NCI-H1105 (cell line): ENCODE measurements at regions not wholly inside any gene's neighbourhood (a gene's known extent, or its start where the extent isn't known, plus 50 kb on each side); places are given as distances from the start of the nearest gene placed in this dataset.
"Not testable (repeated sequence)": the region's sequence is repeated elsewhere in the genome, so short reads cannot be mapped to it uniquely, and the experiment has no call there.

Experiments
- DNase-seq: peaks from one replicate; lab custom pipeline; 2025; lab: John Stamatoyannopoulos, UW

DNA sequence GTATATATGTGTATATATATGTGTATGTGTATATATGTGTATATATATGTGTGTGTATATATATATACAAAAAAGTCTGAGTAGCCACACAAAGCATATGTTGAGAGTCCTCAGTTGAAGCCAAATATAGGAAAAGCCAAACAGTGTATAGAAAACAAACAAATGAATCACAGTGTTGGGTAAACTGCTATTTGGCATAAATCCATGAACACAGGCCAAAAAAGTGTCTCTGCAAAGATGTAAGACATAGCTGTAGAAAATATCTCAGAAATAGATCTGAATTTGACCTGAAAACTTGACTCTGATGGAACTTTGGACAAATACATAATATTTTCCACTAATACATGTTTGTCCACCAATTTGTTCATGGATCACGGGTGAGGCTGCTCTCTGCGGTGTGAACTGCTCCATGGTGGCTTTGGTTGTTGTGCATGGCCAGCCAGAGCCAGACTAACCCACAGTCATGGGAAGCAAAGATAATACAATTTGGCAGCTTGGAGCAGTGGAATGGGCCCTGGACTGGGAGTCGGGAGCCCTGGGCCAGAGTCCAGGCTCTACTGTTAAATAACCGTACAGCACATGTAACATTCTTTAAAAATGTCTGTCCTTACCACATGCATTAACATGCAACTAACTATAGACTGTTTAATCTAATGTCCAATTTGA lies 76.9 kb upstream of the EED start:
- DNase-seq = no peak

DNA sequence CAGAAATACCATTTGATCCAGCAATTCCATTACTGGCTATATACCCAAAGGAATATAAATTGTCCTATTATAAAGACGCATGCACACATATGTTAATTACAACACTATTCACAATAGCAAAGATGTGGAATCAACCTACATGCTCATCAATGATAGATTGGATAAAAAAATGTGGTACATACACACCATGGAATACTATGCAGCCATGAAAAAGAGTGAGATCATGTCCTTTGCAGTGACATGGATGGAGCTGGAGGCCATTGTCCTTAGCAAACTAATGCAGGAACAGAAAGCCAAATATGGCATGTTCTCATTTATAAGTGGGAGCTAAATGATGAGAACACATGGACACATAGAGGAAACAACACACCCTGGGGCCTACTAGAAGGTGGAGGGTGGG lies 78.3 kb upstream of the EED start:
- not testable (repeated sequence) for DNase-seq

DNA sequence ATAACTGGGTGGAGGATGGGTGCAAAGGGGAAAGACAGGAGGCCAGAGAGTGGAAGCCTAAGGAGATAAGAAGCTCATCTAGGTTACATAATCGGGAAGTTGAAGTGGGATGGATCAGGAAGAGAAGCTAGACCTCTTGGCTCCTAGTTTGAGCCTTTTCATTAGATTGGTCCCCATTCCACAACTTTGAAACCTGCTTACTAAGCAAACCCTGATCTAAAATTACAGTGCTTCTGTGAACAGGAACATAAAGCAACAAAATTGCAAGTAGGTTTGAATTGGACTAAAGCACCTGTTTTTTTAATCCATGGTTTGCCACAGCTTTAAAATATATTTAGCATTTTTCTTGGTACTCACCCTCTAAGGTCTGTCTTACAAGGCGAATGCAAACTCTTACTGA lies 80.4 kb upstream of the EED start:
- no peak for DNase-seq

DNA sequence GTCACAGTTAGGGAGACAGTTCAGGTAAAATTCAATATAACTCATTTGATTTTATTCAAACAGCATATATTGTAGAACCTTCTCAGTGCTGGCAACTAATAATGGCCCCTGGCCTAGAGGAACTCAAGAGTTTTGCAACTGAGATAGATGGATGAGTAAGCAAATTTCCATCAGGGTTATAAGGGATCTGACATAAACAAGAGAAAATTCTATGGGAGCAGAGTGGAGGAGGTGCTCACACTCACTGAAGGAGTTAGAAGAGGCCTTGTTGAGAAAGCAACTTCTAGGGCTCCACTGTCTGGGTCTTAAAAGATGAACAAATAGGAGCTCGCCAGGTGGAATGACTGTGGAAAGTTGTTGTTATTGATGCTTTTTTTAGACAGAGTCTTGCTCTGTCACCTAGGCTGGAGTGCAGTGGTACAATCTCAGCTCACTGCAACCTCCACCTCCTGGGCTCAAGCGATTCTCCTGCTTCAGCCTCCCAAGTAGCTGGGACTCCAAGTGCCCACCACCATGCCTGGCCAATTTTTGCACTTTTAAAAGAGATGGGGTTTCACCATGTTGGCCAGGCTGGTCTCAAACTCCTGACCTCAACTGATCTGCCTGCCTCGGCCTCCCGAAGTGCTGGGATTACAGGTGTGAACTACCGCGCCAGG lies 81.2 kb upstream of the EED start:
- DNase-seq = not testable (repeated sequence)

DNA sequence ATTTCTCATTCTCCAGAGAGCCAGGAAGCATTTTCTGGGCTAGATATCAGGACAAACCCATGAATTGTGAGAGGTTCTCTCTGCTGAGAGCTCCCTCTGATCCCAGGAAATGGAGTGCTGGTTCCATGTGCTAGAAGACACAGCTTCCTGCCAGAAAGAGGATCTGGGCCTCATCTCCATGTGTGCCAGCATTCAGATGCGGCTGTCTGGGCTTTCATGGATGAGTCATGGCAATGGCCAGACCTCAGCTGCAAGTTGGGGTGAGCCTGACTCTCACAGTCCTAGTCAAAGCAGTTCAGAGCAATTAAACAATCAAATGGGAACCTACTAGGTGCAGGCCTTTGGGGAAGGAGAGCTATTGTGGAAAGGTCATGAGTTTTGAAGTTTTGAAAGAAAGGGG lies 82.3 kb upstream of the EED start:
- no peak for DNase-seq

DNA sequence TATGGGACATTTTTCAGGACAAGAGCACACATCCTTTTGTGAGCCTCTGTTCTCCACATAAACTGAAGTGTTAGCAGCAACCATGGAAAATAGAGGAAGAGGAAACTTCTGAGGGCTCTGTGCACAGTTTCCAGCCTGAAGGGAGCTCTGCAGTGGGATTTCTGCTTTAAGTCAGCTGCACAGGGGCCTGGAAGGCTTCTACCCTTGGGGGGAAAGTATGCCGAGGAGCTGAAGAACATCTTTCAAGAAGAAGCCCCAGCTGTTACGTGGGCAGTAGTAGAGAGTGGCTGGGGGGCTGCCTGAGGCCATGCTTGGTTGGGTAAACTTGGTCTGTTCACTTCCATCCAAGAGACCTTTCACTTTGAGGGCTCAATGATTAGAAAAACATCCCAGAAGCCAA lies 82.7 kb upstream of the EED start:
- DNase-seq = no peak

DNA sequence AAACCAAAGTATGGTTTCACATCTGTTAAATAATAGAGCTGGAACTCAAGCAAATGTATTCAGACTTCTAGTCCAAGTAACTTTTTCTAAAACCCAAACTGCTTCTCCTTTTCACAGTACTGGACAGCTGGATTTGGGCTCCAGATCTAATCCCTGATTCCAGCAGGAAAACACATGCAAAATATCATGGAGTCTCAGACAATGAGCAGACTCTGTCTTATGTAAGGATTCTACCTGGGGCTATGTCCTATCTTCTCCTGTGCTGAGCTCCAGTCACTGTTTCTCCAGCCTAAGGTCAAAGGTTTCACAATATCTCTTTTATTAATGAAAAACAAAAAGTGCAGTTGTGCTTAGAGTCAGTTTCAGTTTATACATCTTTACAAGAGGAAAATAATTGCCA lies 83.2 kb upstream of the EED start:
- no peak for DNase-seq

DNA sequence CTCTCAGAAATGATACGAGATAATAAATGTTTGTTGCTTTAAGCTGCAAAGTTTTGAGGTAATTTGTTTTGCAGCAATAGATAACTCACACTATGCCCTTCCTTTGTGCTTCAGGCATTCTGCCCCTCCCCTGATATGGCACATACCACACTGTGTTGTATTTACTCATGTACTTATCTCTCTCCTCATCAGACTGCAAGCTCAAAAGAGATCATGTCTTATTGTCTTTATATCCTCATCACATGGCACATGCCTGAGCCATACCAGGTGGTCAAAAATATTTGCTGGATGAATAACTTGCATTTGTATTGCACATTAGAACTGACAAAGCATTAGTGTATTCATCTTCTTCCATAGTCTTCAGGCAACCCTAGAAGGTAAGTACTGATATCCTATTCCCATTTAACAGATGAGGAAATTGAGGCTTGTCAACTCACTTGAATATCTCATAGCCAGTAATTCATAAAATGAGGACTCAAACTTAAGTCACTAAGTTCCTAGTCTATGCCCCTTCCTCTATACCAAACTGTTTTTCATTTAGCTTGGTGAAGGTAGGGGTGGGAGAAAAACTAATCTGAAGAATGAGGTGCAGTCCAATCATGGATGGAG lies 83.9 kb upstream of the EED start:
- no peak for DNase-seq

DNA sequence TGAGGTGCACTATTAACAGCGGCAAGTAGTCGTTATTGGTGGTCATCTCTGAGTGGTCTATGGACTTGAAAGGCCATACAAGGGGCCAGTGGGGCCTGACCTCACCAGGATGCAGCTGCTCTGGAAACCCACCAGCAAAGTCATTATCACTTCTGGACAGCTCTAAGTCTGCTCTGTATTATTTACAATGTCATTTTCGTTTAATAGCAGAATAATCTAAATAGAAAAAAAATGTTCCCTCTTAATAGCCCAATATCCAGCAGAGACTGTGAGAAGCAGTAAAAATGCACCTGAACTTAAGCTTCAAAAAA lies 85.0 kb upstream of the EED start:
- DNase-seq = no peak

DNA sequence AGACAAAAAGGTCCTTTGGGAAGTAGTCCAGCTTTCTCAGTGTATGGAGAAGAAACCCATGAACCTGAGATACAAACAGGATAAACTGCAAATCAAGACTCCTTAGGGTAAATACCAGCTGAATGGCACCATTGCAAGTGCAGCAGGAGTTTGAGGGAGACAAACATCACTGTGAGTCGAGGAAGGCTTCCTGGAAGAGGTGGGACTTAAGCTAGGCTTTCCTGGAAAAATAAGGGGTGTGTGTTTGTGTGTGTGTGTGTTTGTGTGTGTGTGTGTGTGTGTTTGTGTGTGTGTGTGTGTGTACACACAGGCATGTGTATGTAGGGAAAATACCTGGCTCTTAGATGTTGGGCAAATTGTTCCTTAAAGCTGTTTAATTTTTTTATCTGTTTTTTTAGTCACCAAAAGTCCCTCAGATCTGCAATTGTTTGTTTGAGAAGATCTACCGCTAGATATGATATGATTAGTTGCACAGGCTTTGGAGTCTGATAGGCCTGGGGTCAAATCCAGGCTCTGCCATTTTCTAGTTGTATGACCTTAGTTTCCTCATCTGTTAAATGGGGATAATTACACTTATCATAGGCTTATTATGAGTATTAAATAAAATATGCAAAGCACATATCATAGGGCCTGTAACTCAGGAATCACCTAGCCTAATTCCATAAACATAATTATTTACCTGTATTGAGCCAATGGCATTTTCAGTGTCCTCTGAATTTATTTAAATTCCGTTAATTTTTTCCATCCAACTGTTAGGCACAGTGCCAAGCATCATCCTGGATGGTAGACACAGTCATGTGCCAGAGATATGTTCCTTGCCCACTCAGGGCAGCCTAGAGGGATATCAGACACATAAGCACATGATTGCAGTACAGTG lies 85.6 kb upstream of the EED start:
- DNase-seq = no peak

DNA sequence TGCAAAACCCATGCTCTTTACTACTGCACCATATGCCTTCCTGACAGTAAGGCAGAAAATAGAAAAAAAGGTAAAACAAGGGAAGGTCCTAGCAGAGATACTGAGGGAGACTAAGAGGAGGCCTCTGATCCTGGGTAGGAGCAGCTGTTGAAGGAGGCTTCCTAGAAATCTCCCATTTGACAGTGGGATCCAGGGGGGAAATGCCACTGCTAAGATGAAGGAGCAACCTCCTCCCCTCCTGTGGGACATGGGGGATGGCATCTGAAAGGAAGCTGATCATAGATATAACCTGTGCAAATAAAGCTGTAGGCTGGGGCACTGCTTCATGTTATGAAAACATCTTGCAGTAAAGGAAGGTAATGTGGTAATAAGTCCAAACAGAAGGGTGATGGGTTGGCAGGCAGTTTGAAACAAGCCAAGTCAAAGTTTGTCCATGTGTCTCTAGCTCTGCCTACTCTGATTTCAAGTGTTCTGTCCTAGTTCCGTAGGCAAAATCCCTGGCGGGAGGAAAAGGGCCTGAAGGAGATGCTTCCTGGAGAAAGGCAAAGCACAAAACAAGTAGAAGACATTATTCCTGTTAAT lies 86.7 kb upstream of the EED start:
- DNase-seq = no peak

DNA sequence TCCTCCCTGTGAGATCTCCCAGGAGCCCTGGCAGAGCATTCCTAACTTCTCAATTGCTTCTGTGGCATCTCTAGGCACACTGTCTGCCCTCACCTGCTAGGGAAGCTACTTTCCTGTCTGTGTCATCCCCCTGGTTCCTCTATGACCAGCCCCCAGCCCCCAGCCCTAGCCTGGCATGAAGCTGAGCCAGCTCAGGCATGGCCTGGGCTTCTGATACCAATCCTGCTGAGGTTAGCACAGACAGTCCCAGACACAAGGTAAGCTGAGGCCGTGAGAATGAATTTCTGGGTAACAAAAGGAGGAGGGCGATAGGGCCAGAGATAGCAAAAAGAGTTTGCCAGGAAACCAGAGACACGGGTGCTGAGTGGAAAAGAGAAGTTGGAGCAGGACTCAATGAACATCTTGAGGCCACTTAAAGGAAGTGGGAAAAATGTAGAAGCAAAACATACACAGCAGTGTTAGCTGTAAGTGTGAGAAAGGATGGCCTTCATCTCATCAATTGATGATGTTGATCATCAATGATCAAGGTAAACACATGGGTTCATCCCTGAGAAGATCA lies 87.6 kb upstream of the PICALM start:
- no peak for DNase-seq

DNA sequence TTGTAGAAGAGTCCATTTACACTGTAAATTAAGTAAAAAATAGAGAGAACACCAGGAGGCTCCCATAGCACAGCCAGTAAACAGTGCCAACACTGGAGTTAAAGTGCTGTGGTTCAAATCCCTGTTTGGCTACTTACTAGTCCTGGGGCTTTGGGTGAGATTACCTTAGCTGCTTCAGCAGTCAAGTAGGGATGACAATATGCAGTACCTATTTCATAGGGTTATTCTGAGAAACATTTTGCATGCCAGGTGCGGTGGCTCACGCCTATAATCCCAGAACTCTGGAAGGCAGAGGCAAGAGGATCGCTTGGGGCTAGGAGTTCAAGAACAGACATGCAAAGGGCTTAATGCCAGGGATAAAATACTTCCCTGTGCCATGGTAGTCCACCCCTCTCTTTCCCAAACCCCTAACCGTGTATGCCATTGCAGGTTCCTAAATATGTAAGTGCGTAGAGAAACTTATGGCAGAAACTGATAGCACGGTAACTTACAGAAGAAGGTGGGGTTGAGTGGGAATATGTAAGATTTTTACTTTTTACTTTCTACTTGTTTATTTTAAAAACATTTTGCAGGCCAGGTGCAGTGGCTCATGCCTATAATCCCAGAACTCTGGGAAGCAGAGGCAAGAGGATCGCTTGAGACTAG lies 86.4 kb upstream of the PICALM start:
- no peak for DNase-seq

DNA sequence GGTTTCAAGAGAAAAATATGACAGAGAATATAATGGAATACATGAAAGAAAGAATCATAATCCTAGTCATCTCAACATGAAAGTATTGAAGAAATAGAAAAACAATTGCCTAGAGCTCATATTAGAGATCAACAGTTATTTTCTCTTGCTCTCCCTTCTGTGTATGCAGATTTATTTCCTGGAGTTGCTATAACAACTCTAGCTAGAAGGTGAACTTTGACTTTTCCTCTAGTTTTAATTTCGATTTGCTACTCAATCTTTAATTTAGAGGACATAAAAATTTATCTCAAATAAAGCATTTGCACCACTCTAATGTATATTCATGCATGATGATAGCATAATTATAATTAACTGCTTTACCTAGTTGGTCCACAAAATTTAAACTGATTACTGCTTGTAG lies 84.6 kb upstream of the PICALM start:
- DNase-seq = no peak

DNA sequence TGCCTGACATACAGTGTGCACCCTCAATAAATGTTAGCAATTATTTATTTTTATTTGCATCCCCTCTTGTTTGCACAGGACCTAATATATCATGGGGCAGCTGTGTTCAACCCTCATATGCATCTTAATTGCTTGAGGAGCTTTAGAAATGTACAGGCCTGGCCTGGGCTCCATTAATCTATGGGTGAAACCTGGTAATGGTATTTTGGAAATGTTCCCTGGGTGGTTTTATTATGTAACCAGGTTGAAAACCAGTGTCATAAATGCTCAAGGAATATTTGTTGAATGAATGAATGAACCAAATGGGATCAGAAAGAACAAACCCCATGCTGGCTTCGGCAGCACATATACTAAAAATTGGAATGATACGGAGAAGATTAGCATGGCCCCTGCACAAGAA lies 84.0 kb upstream of the PICALM start:
- DNase-seq = no peak

DNA sequence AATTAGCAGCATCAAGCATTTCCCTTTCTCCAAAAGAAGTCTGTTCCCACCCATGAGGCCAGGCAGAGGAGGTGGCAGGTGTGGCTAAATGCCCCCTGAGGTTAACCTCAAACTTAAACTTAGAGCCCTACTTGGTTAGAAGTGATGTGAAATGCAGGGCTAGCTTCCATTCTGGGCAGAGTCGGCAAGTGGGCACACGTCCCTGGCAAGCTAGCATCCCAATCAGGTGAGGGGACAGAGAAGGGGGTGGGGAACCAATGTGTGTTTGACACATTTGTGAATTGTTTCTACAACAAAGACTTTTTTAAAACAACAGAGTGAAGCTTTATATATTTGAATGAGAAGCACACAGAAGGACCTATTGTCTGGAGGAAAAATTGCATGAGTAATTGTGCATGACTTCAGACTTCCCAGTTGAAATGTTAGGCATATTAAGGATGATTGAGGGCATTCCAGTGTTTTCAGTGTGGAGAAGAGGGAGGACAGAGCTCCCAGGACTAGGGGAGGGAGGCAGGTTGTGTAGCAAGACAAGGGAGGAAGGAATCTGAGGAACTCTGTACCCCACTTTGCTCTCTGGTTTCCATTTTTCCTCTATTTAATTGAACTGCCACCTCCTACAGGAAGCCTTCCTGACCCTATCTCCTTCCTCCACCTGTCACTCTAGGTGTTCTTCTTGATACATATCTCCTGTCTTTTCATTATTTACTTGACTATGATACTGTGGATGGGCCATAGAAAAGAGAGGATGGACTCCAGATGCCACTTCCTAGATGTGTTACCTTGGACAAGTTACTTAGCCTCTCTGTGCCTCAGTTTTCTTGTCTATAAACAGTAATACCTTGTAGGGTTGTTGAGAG lies 83.3 kb upstream of the PICALM start:
- no peak for DNase-seq

DNA sequence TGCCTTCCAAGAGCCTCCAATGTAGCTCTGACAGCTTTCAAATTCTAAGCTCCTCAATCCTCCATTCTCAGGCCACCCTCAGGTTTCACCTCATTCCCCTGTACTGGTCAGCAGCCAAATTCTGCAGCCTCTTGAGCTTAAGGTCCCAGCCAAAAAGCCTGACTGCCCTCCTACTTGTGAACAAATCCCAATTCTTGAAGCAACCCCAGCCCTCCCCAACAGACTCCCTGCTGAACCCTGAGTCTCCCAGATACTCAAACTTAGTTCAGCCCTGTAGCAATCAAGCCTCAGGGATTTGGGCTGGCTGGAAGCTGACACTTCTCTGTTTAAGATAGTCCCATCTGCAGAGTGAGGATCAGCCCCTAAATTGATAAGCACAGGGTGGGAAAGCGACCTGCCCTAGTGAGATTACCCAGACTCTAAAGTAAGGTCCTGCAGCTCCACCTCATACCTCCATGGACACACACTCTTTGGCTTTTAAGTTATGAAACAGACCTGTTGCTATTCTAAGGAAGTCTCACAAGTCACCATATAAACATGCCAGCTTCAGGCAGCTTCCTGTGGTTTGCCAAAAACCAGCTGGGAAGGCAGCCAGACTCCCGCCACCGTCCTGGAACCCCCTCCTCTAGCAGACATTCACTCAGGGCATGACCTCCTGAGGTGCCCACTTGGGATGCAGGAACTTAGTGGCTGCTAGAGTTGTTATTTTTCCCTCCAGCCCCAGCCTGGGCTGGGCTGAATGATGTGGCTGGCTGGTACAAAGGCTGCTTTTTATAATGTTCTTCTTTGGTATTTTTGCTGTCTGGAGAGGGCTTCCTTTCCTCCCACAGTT lies 82.5 kb upstream of the PICALM start:
- no peak for DNase-seq

DNA sequence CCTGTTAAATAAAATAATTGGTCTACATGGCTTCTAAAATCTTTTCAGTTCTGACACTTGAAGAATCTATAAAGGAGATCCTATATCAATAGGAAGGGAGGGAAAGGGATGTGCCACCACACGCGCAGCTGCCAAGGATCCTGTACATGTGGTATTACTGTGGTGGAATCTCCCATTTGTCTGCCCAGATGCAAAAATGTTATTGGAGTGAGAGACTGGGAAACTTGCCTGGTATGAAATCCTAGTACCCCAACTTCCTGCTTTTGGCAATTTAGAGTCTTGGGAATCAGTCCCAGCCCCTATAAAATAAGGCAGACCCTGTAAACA lies 81.9 kb upstream of the PICALM start:
- DNase-seq = no peak

DNA sequence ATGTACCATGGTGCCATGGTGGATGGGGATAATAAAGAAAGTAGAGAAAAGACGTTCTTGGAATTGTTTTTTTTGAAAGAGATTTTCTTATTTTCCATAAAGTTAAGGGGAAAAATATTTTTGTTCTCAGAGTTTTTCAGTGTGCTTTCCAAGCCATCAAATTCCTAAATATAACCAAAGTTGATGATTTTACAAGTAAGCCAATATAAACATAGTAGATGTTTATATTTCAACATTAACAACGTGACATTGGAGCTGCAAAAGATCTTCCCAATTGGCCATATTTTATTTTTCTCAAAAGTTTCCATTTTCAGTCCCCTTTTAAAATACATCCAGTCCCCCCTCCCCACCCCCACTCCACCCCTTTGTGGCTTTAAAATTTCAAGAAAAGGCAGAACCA lies 80.9 kb upstream of the PICALM start:
- no peak for DNase-seq

DNA sequence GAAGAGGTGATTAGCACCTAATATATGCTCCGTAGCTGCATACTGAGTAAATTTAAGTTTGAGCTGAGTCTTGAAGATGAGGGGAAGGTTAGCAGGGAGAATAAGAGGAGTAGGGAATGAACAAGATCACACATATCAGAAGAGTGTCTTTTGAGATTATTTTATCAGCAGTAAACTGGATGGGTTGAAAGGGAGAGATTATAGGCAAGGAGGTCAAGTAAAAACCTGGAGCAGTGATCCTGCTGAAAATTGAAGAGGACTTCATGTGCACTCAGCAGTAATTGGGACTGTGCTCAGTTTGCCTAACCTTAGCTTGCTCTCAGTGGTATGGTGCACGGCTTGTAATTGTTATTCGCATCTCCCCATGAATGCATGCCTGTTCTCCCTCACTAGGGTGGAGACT lies 79.5 kb upstream of the PICALM start:
- DNase-seq = no peak
